ENCODE measurements at regions not wholly inside any gene's neighbourhood (a gene's known extent, or its start where the extent isn't known, plus 50 kb on each side); places are given as distances from the start of the nearest gene placed in this dataset.
"Not testable (repeated sequence)": the region's sequence is repeated elsewhere in the genome, so short reads cannot be mapped to it uniquely, and the experiment has no call there.

- peak; percentile 20 for DNase-seq
Observed at GRCh38 chr2:56515399-56515798, 331.6 kb downstream of the CCDC85A start.

GRCh38 chr2:56519806-56520205 lies 336.0 kb downstream of the CCDC85A start:
- no peak for DNase-seq

- DNase-seq, result peak; percentile 87
Observed at GRCh38 chr2:56522605-56523089, 338.9 kb downstream of the CCDC85A start.

- no peak for DNase-seq
Observed at GRCh38 chr2:56523816-56524215, 340.0 kb downstream of the CCDC85A start.

- no peak for DNase-seq
Observed at GRCh38 chr2:56531668-56532420, 348.1 kb downstream of the CCDC85A start.

- no peak for DNase-seq
Observed at GRCh38 chr2:56534321-56534720, 350.5 kb downstream of the CCDC85A start.

GRCh38 chr2:56537756-56538155 lies 354.0 kb downstream of the CCDC85A start:
- DNase-seq, result no peak

- no peak for DNase-seq
Observed at GRCh38 chr2:56539618-56540017, 355.8 kb downstream of the CCDC85A start.

- no peak for DNase-seq
Observed at GRCh38 chr2:56540467-56540866, 356.7 kb downstream of the CCDC85A start.

- no peak for DNase-seq
Observed at GRCh38 chr2:56540916-56541315, 357.1 kb downstream of the CCDC85A start.

GRCh38 chr2:56542213-56542612 lies 358.4 kb downstream of the CCDC85A start:
- DNase-seq, result no peak

- DNase-seq, result no peak
Observed at GRCh38 chr2:56565143-56565542, 381.4 kb downstream of the CCDC85A start.

GRCh38 chr2:56571074-56571473 lies 387.3 kb downstream of the CCDC85A start:
- no peak for DNase-seq

- no peak for DNase-seq
Observed at GRCh38 chr2:56576001-56576400, 392.2 kb downstream of the CCDC85A start.

- DNase-seq, result no peak
Observed at GRCh38 chr2:56580242-56580641, 396.5 kb downstream of the CCDC85A start.

- no peak for DNase-seq
Observed at GRCh38 chr2:56582570-56582969, 398.8 kb downstream of the CCDC85A start.

GRCh38 chr2:56583796-56584315 lies 400.1 kb downstream of the CCDC85A start:
- peak; percentile 8 for DNase-seq

- no peak for DNase-seq
Observed at GRCh38 chr2:56587456-56587855, 403.7 kb downstream of the CCDC85A start.

- DNase-seq, result no peak
Observed at GRCh38 chr2:56589194-56589593, 405.4 kb downstream of the CCDC85A start.

- DNase-seq, result no peak
Observed at GRCh38 chr2:56589835-56590234, 406.0 kb downstream of the CCDC85A start.

- DNase-seq, result no peak
Observed at GRCh38 chr2:56590611-56591010, 406.8 kb downstream of the CCDC85A start.

GRCh38 chr2:56606086-56606485 lies 422.3 kb downstream of the CCDC85A start:
- DNase-seq, result not testable (repeated sequence)

GRCh38 chr2:56613254-56613653 lies 429.5 kb downstream of the CCDC85A start:
- no peak for DNase-seq

GRCh38 chr2:56613920-56614319 lies 430.1 kb downstream of the CCDC85A start:
- no peak for DNase-seq

GRCh38 chr2:56615760-56616159 lies 432.0 kb downstream of the CCDC85A start:
- no peak for DNase-seq
